ENCODE measurements at regions not wholly inside any gene's neighbourhood (a gene's known extent, or its start where the extent isn't known, plus 50 kb on each side); places are given as distances from the start of the nearest gene placed in this dataset.

DNA sequence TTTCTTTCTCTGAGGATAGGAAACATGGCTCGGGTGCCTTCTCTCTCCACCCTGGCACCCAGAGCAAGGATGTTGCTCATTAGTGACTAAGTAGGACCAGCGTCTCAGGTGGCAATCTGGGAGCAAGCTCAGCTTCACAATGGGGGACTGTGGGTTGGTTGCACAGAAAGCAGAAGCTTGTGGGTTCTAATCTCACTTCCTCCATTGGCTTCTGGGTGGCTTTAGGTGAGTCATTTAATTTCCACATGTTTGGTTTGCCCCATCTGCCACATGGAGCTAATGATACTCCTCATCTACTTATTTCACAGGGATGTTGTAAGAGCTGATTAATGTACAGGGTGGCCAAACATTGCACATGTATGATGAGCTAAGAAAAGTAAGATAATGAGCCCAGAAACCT is 54.8 kb upstream of the AKIRIN2 start:
- peak; percentile 68 to 95 for DNase-seq (ENCODE audit: low read depth in 2 of 2)
- Histone ChIP-seq H3K4me2 (ENCODE audit: extremely low read depth, insufficient read depth, low read length) (no peak overlapping the region), H3K9me3 (ENCODE audit: control insufficient read depth, insufficient read depth, low read depth, low read length) (no peaks in the 10 kb centered on the region), H3K4me3 (replicated peaks in 1 of 4; ENCODE audit: control extremely low read depth in 1 of 4, insufficient read depth in 1 of 4, low read depth in 3 of 4, low read length in 4 of 4) (no peak overlapping the region), H4K20me1 (ENCODE audit: control insufficient read depth, extremely low read depth, insufficient read depth, low read length) (no peaks in the 10 kb centered on the region), H3K79me2 (ENCODE audit: control insufficient read depth, insufficient read depth, low read length) (no peaks in the 10 kb centered on the region), H3K9ac (ENCODE audit: insufficient read depth, low read length) (no peak overlapping the region), H3K27me3 (ENCODE audit: control insufficient read depth, insufficient read depth, low read length) (no peaks in the 10 kb centered on the region), H2AFZ (ENCODE audit: low read length) (no peak overlapping the region), H3K36me3 (ENCODE audit: control insufficient read depth, insufficient read depth, low read length) (no peaks in the 10 kb centered on the region), H3K4me1 (ENCODE audit: control insufficient read depth, extremely low read depth, insufficient read depth, low read length) (no peaks in the 10 kb centered on the region), H3K27ac (ENCODE audit: insufficient read depth, low read length) (no peak overlapping the region)
- TF ChIP-seq EZH2 (IDR thresholded peaks at IDR 0.05; ENCODE audit: low read length, missing control alignments), result no peak
- TF ChIP-seq, protein P1, sequence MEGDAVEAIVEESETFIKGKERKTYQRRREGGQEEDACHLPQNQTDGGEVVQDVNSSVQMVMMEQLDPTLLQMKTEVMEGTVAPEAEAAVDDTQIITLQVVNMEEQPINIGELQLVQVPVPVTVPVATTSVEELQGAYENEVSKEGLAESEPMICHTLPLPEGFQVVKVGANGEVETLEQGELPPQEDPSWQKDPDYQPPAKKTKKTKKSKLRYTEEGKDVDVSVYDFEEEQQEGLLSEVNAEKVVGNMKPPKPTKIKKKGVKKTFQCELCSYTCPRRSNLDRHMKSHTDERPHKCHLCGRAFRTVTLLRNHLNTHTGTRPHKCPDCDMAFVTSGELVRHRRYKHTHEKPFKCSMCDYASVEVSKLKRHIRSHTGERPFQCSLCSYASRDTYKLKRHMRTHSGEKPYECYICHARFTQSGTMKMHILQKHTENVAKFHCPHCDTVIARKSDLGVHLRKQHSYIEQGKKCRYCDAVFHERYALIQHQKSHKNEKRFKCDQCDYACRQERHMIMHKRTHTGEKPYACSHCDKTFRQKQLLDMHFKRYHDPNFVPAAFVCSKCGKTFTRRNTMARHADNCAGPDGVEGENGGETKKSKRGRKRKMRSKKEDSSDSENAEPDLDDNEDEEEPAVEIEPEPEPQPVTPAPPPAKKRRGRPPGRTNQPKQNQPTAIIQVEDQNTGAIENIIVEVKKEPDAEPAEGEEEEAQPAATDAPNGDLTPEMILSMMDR (conservative IDR thresholded peaks at IDR 0.05 in 1 of 2, IDR thresholded peaks at IDR 0.05 in 1 of 2; ENCODE audit: low read depth in 1 of 2, low read length in 2 of 2), result no peak

DNA sequence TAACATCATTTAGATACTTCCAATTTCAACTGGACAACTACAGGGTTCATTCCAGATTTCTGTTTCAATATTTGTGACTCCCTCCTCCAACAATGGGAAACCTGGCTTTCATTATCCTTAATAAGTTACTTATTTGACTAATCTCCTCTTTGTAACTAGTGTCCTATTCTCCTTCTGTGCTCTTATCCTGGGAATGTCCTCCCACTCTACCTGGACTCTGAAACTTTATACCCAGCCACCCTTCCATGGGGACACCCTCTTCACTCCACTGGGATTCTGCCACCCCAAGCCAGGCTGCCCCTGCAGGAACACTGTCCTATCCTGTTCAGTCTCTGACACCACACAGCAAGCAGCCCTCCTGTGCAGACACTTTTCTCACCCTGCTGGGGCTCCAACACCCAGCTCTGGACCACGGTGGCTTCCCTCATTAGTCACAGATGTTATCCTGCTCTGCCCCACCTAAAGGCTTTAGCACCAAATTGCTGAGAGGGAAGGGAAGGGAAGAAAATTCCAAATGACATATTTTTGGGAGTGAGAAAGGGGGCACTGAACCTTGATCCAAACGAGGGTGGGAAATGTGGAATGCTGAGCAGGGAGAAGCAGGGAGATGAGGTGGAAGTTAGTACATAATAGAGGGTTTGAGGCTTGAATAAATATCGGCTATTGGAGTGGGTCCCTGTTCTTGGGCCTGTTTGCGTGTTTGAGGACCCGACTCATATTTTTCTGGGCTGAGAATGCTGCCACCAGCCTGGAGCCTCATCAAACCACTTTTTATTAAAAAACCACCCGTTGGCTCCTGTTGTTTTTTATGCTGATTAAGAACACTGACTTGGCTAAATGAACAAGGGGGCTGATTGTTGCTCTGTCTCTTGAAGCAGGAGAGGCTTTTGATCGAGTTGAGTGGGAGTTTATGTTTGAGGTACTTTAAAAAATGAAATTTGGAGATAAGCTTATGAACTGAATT is 54.0 kb upstream of the AKIRIN2 start:
- H3K36me3 ChIP-seq (ENCODE audit: control insufficient read depth, insufficient read depth, low read length), result no peaks in the 10 kb centered on the region
- H3K27me3 ChIP-seq (ENCODE audit: control insufficient read depth, insufficient read depth, low read length), result no peaks in the 10 kb centered on the region
- H3K27ac ChIP-seq (ENCODE audit: insufficient read depth, low read length), result no peak overlapping the region
- H3K4me2 ChIP-seq (ENCODE audit: extremely low read depth, insufficient read depth, low read length), result peak overlapping the region; percentile 13
- no peak overlapping the region for H3K4me3 ChIP-seq (replicated peaks in 1 of 4; ENCODE audit: control extremely low read depth in 1 of 4, insufficient read depth in 1 of 4, low read depth in 3 of 4, low read length in 4 of 4)
- TF ChIP-seq, protein P1 (conservative IDR thresholded peaks at IDR 0.05 in 1 of 2, IDR thresholded peaks at IDR 0.05 in 1 of 2; ENCODE audit: low read depth in 1 of 2, low read length in 2 of 2), result no peak
- no peaks in the 10 kb centered on the region for H3K9me3 ChIP-seq (ENCODE audit: control insufficient read depth, insufficient read depth, low read depth, low read length)
- peak; percentile 3 to 87 for DNase-seq (ENCODE audit: low read depth in 2 of 2)
- no peaks in the 10 kb centered on the region for H4K20me1 ChIP-seq (ENCODE audit: control insufficient read depth, extremely low read depth, insufficient read depth, low read length)
- H3K4me1 ChIP-seq (ENCODE audit: control insufficient read depth, extremely low read depth, insufficient read depth, low read length), result no peaks in the 10 kb centered on the region
- no peaks in the 10 kb centered on the region for H3K79me2 ChIP-seq (ENCODE audit: control insufficient read depth, insufficient read depth, low read length)
- no peak overlapping the region for H2AFZ ChIP-seq (ENCODE audit: low read length)
- no peak overlapping the region for H3K9ac ChIP-seq (ENCODE audit: insufficient read depth, low read length)

DNA sequence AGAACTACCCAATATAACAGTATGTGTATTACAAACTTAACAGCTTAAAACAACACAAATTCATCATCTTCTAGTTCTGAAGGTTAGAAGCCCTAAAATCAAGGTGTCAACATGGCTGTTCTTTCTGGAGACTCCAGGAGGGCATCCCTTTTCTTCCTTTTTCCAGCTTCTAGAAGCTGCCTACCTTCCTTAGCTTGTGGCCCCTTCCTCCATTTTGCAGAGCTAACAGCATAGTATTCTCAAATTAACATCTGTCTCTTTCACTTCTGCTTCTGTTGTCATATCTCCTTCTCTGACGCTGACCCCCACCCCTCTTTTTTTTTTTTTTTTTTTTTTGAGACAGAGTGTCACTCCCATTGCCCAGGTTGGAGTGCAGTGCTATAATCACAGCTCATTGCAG is 52.8 kb upstream of the AKIRIN2 start:
- TF ChIP-seq EZH2 (IDR thresholded peaks at IDR 0.05; ENCODE audit: low read length, missing control alignments), result no peak
- TF ChIP-seq, protein P1 (conservative IDR thresholded peaks at IDR 0.05 in 1 of 2, IDR thresholded peaks at IDR 0.05 in 1 of 2; ENCODE audit: low read depth in 1 of 2, low read length in 2 of 2), result no peak
- Histone ChIP-seq H3K9me3 (ENCODE audit: control insufficient read depth, insufficient read depth, low read depth, low read length) (no peaks in the 10 kb centered on the region), H3K79me2 (ENCODE audit: control insufficient read depth, insufficient read depth, low read length) (no peaks in the 10 kb centered on the region), H3K27me3 (ENCODE audit: control insufficient read depth, insufficient read depth, low read length) (no peaks in the 10 kb centered on the region), H4K20me1 (ENCODE audit: control insufficient read depth, extremely low read depth, insufficient read depth, low read length) (no peaks in the 10 kb centered on the region), H3K36me3 (ENCODE audit: control insufficient read depth, insufficient read depth, low read length) (no peaks in the 10 kb centered on the region), H3K4me3 (replicated peaks in 1 of 4; ENCODE audit: control extremely low read depth in 1 of 4, insufficient read depth in 1 of 4, low read depth in 3 of 4, low read length in 4 of 4) (no peak overlapping the region), H2AFZ (ENCODE audit: low read length) (no peak overlapping the region), H3K9ac (ENCODE audit: insufficient read depth, low read length) (no peak overlapping the region), H3K27ac (ENCODE audit: insufficient read depth, low read length) (no peak overlapping the region), H3K4me1 (ENCODE audit: control insufficient read depth, extremely low read depth, insufficient read depth, low read length) (no peaks in the 10 kb centered on the region), H3K4me2 (ENCODE audit: extremely low read depth, insufficient read depth, low read length) (no peak overlapping the region)
- no peak for DNase-seq (ENCODE audit: low read depth in 2 of 2)
